Esophagus squamous epithelium (tissue), 4 donors: ENCODE measurements at regions not wholly inside any gene's neighbourhood (a gene's known extent, or its start where the extent isn't known, plus 50 kb on each side); places are given as distances from the start of the nearest gene placed in this dataset.

ENCODE experiments used
- CTCF ChIP-seq, 6 experiments: fragments of 450-650 bp in 4 of 6; fragments of 200-600 bp in 2 of 6; sonication (generic) in 2 of 6; IDR thresholded peaks; one replicate each; pipeline ENCODE4 v1.5.1; 2016 to 2019; ENCODE audit warnings: antibody characterized with exemption in 6 of 6, mild to moderate bottlenecking in 4 of 6, moderate library complexity in 4 of 6
- POLR2A ChIP-seq, 4 donors: fragments of 450-650 bp; IDR thresholded peaks; one replicate each; pipeline ENCODE4 v1.6.1; 2017; ENCODE audit warnings: antibody characterized with exemption in 4 of 4, mild to moderate bottlenecking in 4 of 4, moderate library complexity in 3 of 4

- TF ChIP-seq CTCF (IDR thresholded peaks at IDR 0.05) (no peak), POLR2A (IDR thresholded peaks at IDR 0.05) (no peak)
Observed at GRCh38 chr18:61697306-61697909, 195.4 kb downstream of the RNF152 start.
